ENCODE measurements at regions not wholly inside any gene's neighbourhood (a gene's known extent, or its start where the extent isn't known, plus 50 kb on each side); places are given as distances from the start of the nearest gene placed in this dataset.

GRCh38 chr10:29083096-29083495 lies 205.8 kb upstream of the LYZL1 start:
- ChIA-PET CTCF (no interaction called here), POLR2A (no interaction called here)
- no peak for TF ChIP-seq PRDM10 (tag by site-specific recombination; IDR thresholded peaks at IDR 0.05)
- no peak for TF ChIP-seq TCF7L2 (IDR thresholded peaks at IDR 0.05; ENCODE audit: borderline replicate concordance, low read depth, low read length)
- no peak for TF ChIP-seq SCRT1 (tag by site-specific recombination; IDR thresholded peaks at IDR 0.05; ENCODE audit: borderline replicate concordance)
- no peak for TF ChIP-seq ZNF37A (tag by site-specific recombination; IDR thresholded peaks at IDR 0.05)
- TF ChIP-seq IKZF3 (tag by site-specific recombination; IDR thresholded peaks at IDR 0.05) = no peak
- TF ChIP-seq, protein P1, sequence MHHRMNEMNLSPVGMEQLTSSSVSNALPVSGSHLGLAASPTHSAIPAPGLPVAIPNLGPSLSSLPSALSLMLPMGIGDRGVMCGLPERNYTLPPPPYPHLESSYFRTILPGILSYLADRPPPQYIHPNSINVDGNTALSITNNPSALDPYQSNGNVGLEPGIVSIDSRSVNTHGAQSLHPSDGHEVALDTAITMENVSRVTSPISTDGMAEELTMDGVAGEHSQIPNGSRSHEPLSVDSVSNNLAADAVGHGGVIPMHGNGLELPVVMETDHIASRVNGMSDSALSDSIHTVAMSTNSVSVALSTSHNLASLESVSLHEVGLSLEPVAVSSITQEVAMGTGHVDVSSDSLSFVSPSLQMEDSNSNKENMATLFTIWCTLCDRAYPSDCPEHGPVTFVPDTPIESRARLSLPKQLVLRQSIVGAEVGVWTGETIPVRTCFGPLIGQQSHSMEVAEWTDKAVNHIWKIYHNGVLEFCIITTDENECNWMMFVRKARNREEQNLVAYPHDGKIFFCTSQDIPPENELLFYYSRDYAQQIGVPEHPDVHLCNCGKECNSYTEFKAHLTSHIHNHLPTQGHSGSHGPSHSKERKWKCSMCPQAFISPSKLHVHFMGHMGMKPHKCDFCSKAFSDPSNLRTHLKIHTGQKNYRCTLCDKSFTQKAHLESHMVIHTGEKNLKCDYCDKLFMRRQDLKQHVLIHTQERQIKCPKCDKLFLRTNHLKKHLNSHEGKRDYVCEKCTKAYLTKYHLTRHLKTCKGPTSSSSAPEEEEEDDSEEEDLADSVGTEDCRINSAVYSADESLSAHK (tag by site-specific recombination; IDR thresholded peaks at IDR 0.05) = no peak
- TF ChIP-seq SP2 (tag by site-specific recombination; IDR thresholded peaks at IDR 0.05) = no peak
- TF ChIP-seq SETDB1 (IDR thresholded peaks at IDR 0.05; ENCODE audit: insufficient read length, low read length) = no peak
- TF ChIP-seq INSM2 (tag by site-specific recombination; IDR thresholded peaks at IDR 0.05) = no peak
- no peak for TF ChIP-seq KLF10 (tag by site-specific recombination; IDR thresholded peaks at IDR 0.05)
- no peak for TF ChIP-seq ZNF768 (tag by site-specific recombination; IDR thresholded peaks at IDR 0.05)
- no peak for TF ChIP-seq GLIS1 (tag by site-specific recombination; IDR thresholded peaks at IDR 0.05)
- TF ChIP-seq SP7 (tag by site-specific recombination; IDR thresholded peaks at IDR 0.05) = no peak
- no peak for TF ChIP-seq ZNF664 (tag by site-specific recombination; IDR thresholded peaks at IDR 0.05)
- no peak for TF ChIP-seq ZNF776 (tag by site-specific recombination; IDR thresholded peaks at IDR 0.05; ENCODE audit: borderline replicate concordance)
- TF ChIP-seq ZNF423 (tag by site-specific recombination; IDR thresholded peaks at IDR 0.05) = no peak
- no peak for TF ChIP-seq ZBTB21 (tag by site-specific recombination; IDR thresholded peaks at IDR 0.05)
- TF ChIP-seq, protein P2, sequence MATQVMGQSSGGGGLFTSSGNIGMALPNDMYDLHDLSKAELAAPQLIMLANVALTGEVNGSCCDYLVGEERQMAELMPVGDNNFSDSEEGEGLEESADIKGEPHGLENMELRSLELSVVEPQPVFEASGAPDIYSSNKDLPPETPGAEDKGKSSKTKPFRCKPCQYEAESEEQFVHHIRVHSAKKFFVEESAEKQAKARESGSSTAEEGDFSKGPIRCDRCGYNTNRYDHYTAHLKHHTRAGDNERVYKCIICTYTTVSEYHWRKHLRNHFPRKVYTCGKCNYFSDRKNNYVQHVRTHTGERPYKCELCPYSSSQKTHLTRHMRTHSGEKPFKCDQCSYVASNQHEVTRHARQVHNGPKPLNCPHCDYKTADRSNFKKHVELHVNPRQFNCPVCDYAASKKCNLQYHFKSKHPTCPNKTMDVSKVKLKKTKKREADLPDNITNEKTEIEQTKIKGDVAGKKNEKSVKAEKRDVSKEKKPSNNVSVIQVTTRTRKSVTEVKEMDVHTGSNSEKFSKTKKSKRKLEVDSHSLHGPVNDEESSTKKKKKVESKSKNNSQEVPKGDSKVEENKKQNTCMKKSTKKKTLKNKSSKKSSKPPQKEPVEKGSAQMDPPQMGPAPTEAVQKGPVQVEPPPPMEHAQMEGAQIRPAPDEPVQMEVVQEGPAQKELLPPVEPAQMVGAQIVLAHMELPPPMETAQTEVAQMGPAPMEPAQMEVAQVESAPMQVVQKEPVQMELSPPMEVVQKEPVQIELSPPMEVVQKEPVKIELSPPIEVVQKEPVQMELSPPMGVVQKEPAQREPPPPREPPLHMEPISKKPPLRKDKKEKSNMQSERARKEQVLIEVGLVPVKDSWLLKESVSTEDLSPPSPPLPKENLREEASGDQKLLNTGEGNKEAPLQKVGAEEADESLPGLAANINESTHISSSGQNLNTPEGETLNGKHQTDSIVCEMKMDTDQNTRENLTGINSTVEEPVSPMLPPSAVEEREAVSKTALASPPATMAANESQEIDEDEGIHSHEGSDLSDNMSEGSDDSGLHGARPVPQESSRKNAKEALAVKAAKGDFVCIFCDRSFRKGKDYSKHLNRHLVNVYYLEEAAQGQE (tag by site-specific recombination; IDR thresholded peaks at IDR 0.05) = no peak
- no peak for TF ChIP-seq ZNF155 (tag by site-specific recombination; IDR thresholded peaks at IDR 0.05)
- H3K36me3 ChIP-seq (ENCODE audit: control insufficient read depth in 2 of 2, insufficient read depth in 1 of 2, low read length in 2 of 2) = no peaks in the 10 kb centered on the region
- no peaks in the 10 kb centered on the region for H3K9me3 ChIP-seq (ENCODE audit: control insufficient read depth, insufficient read depth, low read depth, low read length)
- H3K4me3 ChIP-seq (ENCODE audit: low read depth, low read length) = no peak overlapping the region
- no peak overlapping the region for H3K27ac ChIP-seq (ENCODE audit: extremely low read depth, low read depth, low read length)
- peaks cover 3% of the 10 kb centered on the region; the same call in 1 of the 2 replicates for H3K4me1 ChIP-seq (ENCODE audit: control insufficient read depth, insufficient read depth, low read length)
